WTC11 (cell line): ENCODE measurements at regions not wholly inside any gene's neighbourhood (a gene's known extent, or its start where the extent isn't known, plus 50 kb on each side); places are given as distances from the start of the nearest gene placed in this dataset.
A peak's percentile ranks its signal among the peaks of the same experiment; 100 is the strongest.

Experiments used
- ATAC-seq: fragments of 200-7000 bp; cut with Tn5 transposase; 2 replicates; pipeline ENCODE4 v1.10.0; 2021; ENCODE audit warnings: mild to moderate bottlenecking, moderate library complexity
- CTCF ChIA-PET: fragments of 300-600 bp; sonication (Branson Sonifier 250); formaldehyde crosslinking; loops from one replicate; lab custom pipeline; 2021; ENCODE audit warnings: antibody characterized with exemption; lab: Charles Lee
- POLR2A ChIA-PET: fragments of 350-600 bp; sonication (Branson Sonifier 250); formaldehyde crosslinking; loops from one replicate; lab custom pipeline; 2021; ENCODE audit warnings: antibody characterized with exemption; lab: Charles Lee
- DNase-seq: peaks from one replicate; pipeline ENCODE4 v3.0.0; 2021; ENCODE audit warnings: low spot score
- H3K27ac Mint-ChIP-seq: 2 replicates; pipeline ENCODE4 v1.8.0; 2021; ENCODE audit warnings: mixed read lengths
- H3K27me3 Mint-ChIP-seq: 2 replicates; pipeline ENCODE4 v1.8.0; 2021; ENCODE audit warnings: low read depth, mild to moderate bottlenecking, moderate library complexity, mixed read lengths
- H3K36me3 Mint-ChIP-seq: 2 replicates; pipeline ENCODE4 v1.8.0; 2021; ENCODE audit warnings: mixed read lengths
- H3K4me1 Mint-ChIP-seq: 2 replicates; pipeline ENCODE4 v1.8.0; 2022; ENCODE audit warnings: mixed read lengths
- H3K4me3 Mint-ChIP-seq: 2 replicates; pipeline ENCODE4 v1.8.0; 2021; ENCODE audit warnings: mild to moderate bottlenecking, moderate library complexity, mixed read lengths
- H3K9me3 Mint-ChIP-seq: 2 replicates; pipeline ENCODE4 v1.8.0; 2021; ENCODE audit warnings: mixed read lengths
- CREB1 ChIP-seq: sonication (generic); formaldehyde crosslinking; IDR thresholded peaks from 2 replicates; pipeline ENCODE4 v1.8.0; 2023; ENCODE audit warnings: mild to moderate bottlenecking, missing genetic modification reagents
- ELF4 ChIP-seq: sonication (generic); formaldehyde crosslinking; IDR thresholded peaks from 2 replicates; pipeline ENCODE4 v1.8.1; 2022; ENCODE audit warnings: low read depth, mild to moderate bottlenecking, moderate library complexity, missing genetic modification reagents
- FOXJ3 ChIP-seq: sonication (generic); formaldehyde crosslinking; IDR thresholded peaks from 2 replicates; pipeline ENCODE4 v1.9.0; 2021; ENCODE audit warnings: missing genetic modification reagents, mild to moderate bottlenecking, borderline replicate concordance
- GRHL2 ChIP-seq: fragments of 250-450 bp; sonication (Bioruptor Pico); IDR thresholded peaks from 2 replicates; pipeline ENCODE4 v1.8.0; 2022; ENCODE audit warnings: mild to moderate bottlenecking, moderate library complexity; ENCODE audit not compliant: insufficient replicate concordance, severe bottlenecking
- HMGA2 ChIP-seq: fragments of 250-450 bp; sonication (Bioruptor Pico); IDR thresholded peaks from 2 replicates; pipeline ENCODE4 v1.4.0; 2021; ENCODE audit warnings: mild to moderate bottlenecking, moderate library complexity
- IRF2 ChIP-seq: sonication (generic); formaldehyde crosslinking; IDR thresholded peaks from 2 replicates; pipeline ENCODE4 v1.8.0; 2022; ENCODE audit warnings: low read depth, missing genetic modification reagents, borderline replicate concordance
- MYBL2 ChIP-seq: sonication (generic); formaldehyde crosslinking; IDR thresholded peaks from 2 replicates; pipeline ENCODE4 v1.8.1; 2023; ENCODE audit warnings: mild to moderate bottlenecking, moderate library complexity, missing genetic modification reagents
- NFATC4 ChIP-seq: fragments of 250-450 bp; sonication (Bioruptor Pico); IDR thresholded peaks from 2 replicates; pipeline ENCODE4 v1.9.0; 2021; ENCODE audit warnings: mild to moderate bottlenecking
- NFE2L1 ChIP-seq: sonication (generic); formaldehyde crosslinking; IDR thresholded peaks from 2 replicates; pipeline ENCODE4 v1.8.1; 2023; ENCODE audit warnings: missing genetic modification reagents
- NR1H2 ChIP-seq: sonication (generic); formaldehyde crosslinking; IDR thresholded peaks from 2 replicates; pipeline ENCODE4 v1.9.0; 2021; ENCODE audit warnings: mild to moderate bottlenecking, moderate library complexity, missing genetic modification reagents
- ZNF219 ChIP-seq: sonication (generic); formaldehyde crosslinking; IDR thresholded peaks from 2 replicates; pipeline ENCODE4 v1.8.0; 2023; ENCODE audit warnings: missing genetic modification reagents, mild to moderate bottlenecking, borderline replicate concordance
- ZNF317 ChIP-seq: sonication (generic); formaldehyde crosslinking; IDR thresholded peaks from 2 replicates; pipeline ENCODE4 v1.8.1; 2023; ENCODE audit warnings: low read depth, mild to moderate bottlenecking, moderate library complexity, missing genetic modification reagents, borderline replicate concordance
- ZNF416 ChIP-seq: fragments of 250-450 bp; sonication (Bioruptor Pico); IDR thresholded peaks from 2 replicates; pipeline ENCODE4 v1.9.0; 2021; ENCODE audit warnings: mild to moderate bottlenecking, inconsistent platforms
- TF ChIP-seq, protein P1 (sequence below): sonication (generic); formaldehyde crosslinking; IDR thresholded peaks from 2 replicates; pipeline ENCODE4 v1.8.1; 2023; ENCODE audit warnings: mild to moderate bottlenecking, missing genetic modification reagents, borderline replicate concordance
- TF ChIP-seq, protein P2 (sequence below): sonication (generic); formaldehyde crosslinking; IDR thresholded peaks from 2 replicates; pipeline ENCODE4 v1.8.0; 2022; ENCODE audit warnings: mild to moderate bottlenecking, missing genetic modification reagents
- TF ChIP-seq, protein P3 (sequence below): sonication (generic); formaldehyde crosslinking; IDR thresholded peaks from 2 replicates; pipeline ENCODE4 v1.8.0; 2022; ENCODE audit warnings: missing genetic modification reagents
- TF ChIP-seq, protein P4 (sequence below): fragments of 250-450 bp; sonication (Bioruptor Pico); conservative IDR thresholded peaks from 2 replicates; pipeline ENCODE4 v1.9.0; 2021; ENCODE audit warnings: mild to moderate bottlenecking
- TF ChIP-seq, protein P5 (sequence below): sonication (generic); formaldehyde crosslinking; IDR thresholded peaks from 2 replicates; pipeline ENCODE4 v1.8.0; 2022; ENCODE audit warnings: mild to moderate bottlenecking, missing genetic modification reagents
- TF ChIP-seq, protein P6 (sequence below): fragments of 250-450 bp; sonication (Bioruptor Pico); IDR thresholded peaks from 2 replicates; pipeline ENCODE4 v1.9.0; 2021; ENCODE audit warnings: mild to moderate bottlenecking, borderline replicate concordance
- TF ChIP-seq, protein P7 (sequence below): sonication (generic); formaldehyde crosslinking; conservative IDR thresholded peaks from 2 replicates; pipeline ENCODE4 v1.8.1; 2022; ENCODE audit warnings: mild to moderate bottlenecking, missing genetic modification reagents

DNA sequence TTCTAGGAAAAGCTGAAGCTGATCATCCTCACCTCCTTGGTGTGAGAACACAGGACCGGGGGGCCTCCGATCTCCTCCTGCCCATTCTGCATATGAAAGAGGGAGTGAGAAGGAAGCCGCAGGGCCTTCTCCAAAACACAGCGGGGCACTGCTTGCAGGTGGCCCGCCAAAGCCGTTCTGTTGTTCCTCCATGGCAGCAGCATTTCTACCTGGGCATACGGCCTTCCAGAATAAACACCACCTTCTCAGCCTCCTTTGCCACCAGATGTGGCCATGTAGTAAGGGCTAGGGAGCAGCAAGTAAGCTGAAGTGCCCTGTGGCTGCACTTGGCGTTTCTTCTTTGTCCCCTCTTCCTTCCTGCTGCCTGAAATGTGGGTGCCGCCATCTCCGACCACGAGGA is 214.9 kb downstream of the TOMM20 start (continued):
- TF ChIP-seq, protein P1, sequence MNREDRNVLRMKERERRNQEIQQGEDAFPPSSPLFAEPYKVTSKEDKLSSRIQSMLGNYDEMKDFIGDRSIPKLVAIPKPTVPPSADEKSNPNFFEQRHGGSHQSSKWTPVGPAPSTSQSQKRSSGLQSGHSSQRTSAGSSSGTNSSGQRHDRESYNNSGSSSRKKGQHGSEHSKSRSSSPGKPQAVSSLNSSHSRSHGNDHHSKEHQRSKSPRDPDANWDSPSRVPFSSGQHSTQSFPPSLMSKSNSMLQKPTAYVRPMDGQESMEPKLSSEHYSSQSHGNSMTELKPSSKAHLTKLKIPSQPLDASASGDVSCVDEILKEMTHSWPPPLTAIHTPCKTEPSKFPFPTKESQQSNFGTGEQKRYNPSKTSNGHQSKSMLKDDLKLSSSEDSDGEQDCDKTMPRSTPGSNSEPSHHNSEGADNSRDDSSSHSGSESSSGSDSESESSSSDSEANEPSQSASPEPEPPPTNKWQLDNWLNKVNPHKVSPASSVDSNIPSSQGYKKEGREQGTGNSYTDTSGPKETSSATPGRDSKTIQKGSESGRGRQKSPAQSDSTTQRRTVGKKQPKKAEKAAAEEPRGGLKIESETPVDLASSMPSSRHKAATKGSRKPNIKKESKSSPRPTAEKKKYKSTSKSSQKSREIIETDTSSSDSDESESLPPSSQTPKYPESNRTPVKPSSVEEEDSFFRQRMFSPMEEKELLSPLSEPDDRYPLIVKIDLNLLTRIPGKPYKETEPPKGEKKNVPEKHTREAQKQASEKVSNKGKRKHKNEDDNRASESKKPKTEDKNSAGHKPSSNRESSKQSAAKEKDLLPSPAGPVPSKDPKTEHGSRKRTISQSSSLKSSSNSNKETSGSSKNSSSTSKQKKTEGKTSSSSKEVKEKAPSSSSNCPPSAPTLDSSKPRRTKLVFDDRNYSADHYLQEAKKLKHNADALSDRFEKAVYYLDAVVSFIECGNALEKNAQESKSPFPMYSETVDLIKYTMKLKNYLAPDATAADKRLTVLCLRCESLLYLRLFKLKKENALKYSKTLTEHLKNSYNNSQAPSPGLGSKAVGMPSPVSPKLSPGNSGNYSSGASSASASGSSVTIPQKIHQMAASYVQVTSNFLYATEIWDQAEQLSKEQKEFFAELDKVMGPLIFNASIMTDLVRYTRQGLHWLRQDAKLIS (CRISPR knock-in tag): no peak
- TF ChIP-seq, protein P2, sequence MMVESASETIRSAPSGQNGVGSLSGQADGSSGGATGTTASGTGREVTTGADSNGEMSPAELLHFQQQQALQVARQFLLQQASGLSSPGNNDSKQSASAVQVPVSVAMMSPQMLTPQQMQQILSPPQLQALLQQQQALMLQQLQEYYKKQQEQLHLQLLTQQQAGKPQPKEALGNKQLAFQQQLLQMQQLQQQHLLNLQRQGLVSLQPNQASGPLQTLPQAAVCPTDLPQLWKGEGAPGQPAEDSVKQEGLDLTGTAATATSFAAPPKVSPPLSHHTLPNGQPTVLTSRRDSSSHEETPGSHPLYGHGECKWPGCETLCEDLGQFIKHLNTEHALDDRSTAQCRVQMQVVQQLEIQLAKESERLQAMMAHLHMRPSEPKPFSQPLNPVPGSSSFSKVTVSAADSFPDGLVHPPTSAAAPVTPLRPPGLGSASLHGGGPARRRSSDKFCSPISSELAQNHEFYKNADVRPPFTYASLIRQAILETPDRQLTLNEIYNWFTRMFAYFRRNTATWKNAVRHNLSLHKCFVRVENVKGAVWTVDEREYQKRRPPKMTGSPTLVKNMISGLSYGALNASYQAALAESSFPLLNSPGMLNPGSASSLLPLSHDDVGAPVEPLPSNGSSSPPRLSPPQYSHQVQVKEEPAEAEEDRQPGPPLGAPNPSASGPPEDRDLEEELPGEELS (CRISPR knock-in tag): peak; percentile 29; the same call in 1 of the 2 replicates
- TF ChIP-seq CREB1 (CRISPR knock-in tag): no peak
- TF ChIP-seq, protein P3, sequence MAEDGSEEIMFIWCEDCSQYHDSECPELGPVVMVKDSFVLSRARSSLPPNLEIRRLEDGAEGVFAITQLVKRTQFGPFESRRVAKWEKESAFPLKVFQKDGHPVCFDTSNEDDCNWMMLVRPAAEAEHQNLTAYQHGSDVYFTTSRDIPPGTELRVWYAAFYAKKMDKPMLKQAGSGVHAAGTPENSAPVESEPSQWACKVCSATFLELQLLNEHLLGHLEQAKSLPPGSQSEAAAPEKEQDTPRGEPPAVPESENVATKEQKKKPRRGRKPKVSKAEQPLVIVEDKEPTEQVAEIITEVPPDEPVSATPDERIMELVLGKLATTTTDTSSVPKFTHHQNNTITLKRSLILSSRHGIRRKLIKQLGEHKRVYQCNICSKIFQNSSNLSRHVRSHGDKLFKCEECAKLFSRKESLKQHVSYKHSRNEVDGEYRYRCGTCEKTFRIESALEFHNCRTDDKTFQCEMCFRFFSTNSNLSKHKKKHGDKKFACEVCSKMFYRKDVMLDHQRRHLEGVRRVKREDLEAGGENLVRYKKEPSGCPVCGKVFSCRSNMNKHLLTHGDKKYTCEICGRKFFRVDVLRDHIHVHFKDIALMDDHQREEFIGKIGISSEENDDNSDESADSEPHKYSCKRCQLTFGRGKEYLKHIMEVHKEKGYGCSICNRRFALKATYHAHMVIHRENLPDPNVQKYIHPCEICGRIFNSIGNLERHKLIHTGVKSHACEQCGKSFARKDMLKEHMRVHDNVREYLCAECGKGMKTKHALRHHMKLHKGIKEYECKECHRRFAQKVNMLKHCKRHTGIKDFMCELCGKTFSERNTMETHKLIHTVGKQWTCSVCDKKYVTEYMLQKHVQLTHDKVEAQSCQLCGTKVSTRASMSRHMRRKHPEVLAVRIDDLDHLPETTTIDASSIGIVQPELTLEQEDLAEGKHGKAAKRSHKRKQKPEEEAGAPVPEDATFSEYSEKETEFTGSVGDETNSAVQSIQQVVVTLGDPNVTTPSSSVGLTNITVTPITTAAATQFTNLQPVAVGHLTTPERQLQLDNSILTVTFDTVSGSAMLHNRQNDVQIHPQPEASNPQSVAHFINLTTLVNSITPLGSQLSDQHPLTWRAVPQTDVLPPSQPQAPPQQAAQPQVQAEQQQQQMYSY (CRISPR knock-in tag): no peak
- TF ChIP-seq, protein P4, sequence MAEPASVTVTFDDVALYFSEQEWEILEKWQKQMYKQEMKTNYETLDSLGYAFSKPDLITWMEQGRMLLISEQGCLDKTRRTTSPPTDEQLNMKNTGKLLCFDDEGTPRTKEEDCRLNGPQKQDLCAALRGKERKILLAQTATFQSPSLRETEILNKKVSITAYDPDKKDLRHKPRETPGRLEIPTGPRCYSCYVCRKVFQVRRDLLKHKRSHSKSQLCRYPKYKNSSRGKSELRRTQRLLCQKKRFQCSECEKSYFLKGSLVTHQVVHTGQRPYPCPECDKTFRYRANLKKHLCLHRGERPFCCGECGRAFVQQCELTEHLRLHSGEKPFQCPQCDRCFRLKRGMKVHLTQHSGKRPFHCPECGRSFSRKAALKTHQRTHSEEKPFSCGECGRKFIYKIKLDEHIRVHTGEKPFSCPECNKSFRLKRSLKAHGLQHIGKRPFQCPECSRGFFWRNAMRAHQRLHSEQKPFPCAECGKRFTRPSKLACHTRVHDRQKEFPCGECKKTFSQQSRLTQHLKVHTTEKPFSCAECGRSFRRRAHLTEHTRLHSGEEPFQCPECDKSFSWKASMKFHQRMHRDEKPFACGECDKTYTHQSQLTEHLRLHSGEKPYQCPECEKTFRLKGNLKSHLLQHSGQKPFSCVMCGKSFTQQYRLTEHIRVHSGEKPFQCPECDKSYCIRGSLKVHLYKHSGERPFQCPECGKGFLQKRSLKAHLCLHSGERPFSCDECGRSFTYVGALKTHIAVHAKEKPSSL: no peak
- TF ChIP-seq, protein P5, sequence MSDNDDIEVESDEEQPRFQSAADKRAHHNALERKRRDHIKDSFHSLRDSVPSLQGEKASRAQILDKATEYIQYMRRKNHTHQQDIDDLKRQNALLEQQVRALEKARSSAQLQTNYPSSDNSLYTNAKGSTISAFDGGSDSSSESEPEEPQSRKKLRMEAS (CRISPR knock-in tag): peak; percentile 84
- no peak for TF ChIP-seq ELF4
- no peak for TF ChIP-seq ZNF416 (CRISPR knock-in tag)
- no peak for TF ChIP-seq MYBL2 (CRISPR knock-in tag)

DNA sequence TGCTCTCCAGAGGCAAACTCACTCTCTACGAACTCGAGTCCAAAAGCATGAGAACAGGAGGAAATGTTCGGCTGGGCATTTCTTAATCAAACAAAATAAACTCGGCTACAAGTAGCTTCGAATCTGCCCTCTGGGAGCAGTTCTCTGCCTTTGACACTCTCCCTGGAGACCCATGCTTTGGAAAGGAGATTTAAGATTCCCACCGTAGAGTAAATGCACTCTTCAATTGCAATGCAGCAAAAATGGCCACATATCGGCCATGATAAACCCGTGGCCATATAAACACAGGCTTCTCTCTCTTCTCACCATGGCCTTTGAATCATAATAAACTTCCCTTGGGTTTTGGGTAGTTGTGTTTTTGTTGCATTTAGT is 215.4 kb downstream of the TOMM20 start:
- H3K4me1 Mint-ChIP-seq: peaks cover 50% of the 10 kb centered on the region
- H3K9me3 Mint-ChIP-seq: peaks cover 10% of the 10 kb centered on the region
- DNase-seq (no peak), ATAC-seq (no peak)
- peaks cover 4% of the 10 kb centered on the region; the same call in 1 of the 2 replicates for H3K36me3 Mint-ChIP-seq
- POLR2A ChIA-PET: no interaction called here
- H3K4me3 Mint-ChIP-seq: peak overlapping the region; percentile 36; the same call in 1 of the 2 replicates
- no peak overlapping the region; the same call in 1 of the 2 replicates for H3K27ac Mint-ChIP-seq
- peaks cover 18% of the 10 kb centered on the region for H3K27me3 Mint-ChIP-seq
- CTCF ChIA-PET: interaction anchor here (0.7 kb wide), 1 partner anchor 45 kb away, joined by 3 read pairs; no protein-coding TSS in a partner anchor
- TF ChIP-seq, protein P6, sequence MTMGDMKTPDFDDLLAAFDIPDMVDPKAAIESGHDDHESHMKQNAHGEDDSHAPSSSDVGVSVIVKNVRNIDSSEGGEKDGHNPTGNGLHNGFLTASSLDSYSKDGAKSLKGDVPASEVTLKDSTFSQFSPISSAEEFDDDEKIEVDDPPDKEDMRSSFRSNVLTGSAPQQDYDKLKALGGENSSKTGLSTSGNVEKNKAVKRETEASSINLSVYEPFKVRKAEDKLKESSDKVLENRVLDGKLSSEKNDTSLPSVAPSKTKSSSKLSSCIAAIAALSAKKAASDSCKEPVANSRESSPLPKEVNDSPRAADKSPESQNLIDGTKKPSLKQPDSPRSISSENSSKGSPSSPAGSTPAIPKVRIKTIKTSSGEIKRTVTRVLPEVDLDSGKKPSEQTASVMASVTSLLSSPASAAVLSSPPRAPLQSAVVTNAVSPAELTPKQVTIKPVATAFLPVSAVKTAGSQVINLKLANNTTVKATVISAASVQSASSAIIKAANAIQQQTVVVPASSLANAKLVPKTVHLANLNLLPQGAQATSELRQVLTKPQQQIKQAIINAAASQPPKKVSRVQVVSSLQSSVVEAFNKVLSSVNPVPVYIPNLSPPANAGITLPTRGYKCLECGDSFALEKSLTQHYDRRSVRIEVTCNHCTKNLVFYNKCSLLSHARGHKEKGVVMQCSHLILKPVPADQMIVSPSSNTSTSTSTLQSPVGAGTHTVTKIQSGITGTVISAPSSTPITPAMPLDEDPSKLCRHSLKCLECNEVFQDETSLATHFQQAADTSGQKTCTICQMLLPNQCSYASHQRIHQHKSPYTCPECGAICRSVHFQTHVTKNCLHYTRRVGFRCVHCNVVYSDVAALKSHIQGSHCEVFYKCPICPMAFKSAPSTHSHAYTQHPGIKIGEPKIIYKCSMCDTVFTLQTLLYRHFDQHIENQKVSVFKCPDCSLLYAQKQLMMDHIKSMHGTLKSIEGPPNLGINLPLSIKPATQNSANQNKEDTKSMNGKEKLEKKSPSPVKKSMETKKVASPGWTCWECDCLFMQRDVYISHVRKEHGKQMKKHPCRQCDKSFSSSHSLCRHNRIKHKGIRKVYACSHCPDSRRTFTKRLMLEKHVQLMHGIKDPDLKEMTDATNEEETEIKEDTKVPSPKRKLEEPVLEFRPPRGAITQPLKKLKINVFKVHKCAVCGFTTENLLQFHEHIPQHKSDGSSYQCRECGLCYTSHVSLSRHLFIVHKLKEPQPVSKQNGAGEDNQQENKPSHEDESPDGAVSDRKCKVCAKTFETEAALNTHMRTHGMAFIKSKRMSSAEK: no peak
- TF ChIP-seq NR1H2 (CRISPR knock-in tag) (no peak), NFE2L1 (CRISPR knock-in tag) (no peak), GRHL2 (CRISPR knock-in tag) (no peak), ZNF219 (CRISPR knock-in tag) (no peak), FOXJ3 (no peak), HMGA2 (no peak), ZNF317 (CRISPR knock-in tag) (no peak), IRF2 (no peak), NFATC4 (CRISPR knock-in tag) (no peak)
- TF ChIP-seq, protein P7, sequence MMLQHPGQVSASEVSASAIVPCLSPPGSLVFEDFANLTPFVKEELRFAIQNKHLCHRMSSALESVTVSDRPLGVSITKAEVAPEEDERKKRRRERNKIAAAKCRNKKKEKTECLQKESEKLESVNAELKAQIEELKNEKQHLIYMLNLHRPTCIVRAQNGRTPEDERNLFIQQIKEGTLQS (CRISPR knock-in tag): no peak
